NK-92 treated with Interleukin-12 subunit alpha and Interleukin-12 subunit beta, amount 100 ng/mL, for 24 hours (cell line): ENCODE measurements at regions not wholly inside any gene's neighbourhood (a gene's known extent, or its start where the extent isn't known, plus 50 kb on each side); places are given as distances from the start of the nearest gene placed in this dataset.

Experiments used
- DNase-seq: peaks from one replicate; lab custom pipeline; 2025; lab: John Stamatoyannopoulos, UW

GRCh38 chr2:237244976-237245646 lies 159.4 kb downstream of the COPS8 start:
- no peak for DNase-seq

- DNase-seq, result no peak
These were observed 163.4 kb downstream of the COL6A3 start for GRCh38 chr2:237250599-237250998.

- no peak for DNase-seq
These were observed 162.0 kb downstream of the COL6A3 start for GRCh38 chr2:237251986-237252385.

DNA sequence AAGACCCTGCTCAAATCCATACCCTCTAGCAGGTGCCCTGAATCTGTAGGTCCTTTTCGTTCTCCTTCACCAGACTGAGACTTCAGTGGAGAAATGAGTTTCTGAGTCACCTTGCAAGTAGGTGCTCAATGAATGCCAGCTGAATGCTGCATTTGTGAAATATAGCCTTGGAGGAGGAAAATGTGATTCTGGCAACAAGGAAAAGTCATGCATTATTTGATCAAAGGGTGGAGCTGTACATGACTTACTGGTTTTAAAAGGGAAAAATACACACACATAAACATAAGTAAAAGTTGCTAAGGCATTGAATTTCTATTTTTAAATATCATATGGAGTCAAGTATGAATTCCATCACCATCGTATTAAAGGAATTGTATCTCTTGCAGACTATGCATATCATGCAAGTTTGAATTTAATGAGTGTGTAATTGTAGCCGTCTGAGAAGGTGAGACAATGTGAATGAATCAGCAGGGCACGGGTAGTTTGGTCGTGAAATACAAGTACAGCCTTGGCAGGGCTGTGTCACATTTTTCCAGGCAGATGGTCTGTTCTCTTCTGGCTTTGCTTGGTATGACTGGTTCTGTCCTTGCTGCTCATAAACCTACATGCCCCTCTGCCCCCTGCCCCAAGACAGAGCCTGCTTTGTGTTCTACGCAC lies 160.8 kb downstream of the COL6A3 start:
- DNase-seq, result no peak

DNA sequence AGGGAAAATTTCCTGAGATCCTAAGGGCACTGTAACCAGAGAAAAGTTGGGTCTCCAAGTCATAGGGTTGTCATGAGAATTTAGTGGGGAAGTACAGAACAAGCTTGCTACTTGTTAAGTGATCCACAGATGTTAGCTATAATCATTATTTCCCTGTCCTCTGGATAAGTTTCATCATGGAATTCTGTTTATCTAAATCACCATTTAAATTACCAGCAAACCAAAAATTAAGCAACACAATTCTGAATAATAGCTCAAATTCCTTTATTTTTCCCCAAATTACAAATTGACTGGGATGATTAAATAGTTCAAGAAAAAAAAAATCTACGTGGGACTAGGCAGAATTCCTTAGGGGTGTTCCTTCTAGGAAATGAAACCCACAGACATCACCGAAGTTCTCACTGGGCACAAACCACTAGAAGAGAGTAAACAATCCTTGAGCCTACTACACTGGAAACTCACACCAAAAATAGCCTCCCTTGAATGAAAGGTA lies 159.5 kb downstream of the COL6A3 start:
- no peak for DNase-seq

DNA sequence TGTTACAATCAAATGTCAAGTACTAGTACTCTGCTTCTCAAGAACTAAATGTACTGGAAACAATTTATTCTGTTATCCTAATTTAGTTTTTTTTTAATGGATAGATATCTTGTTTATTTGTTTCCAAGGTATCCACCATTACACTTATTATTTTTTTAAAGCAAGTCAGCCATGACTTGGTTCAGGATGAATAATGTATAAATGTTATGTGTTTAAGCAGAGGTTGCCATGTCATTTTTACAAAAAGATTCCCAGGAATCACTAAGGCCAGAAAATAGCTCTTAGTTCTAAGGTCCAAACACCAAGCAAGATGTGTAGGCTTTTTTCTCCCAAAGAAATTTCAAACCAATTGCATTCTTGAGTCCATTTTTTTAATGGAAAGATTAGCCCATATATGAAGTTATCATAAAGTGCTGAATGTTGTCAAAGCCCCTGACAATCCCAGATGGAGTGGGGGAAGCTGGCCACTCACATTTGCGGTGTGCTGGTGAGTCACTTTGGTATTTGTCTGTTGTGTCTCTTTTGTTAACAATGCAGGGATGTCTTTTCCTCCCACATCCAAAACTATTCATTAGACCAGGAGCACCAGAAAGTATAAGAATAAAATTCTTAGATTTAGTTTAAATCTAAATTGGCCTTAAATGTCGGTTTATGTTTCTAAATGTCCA lies 158.9 kb downstream of the COL6A3 start:
- no peak for DNase-seq

- DNase-seq, result no peak
These were observed 157.1 kb downstream of the COL6A3 start for GRCh38 chr2:237256887-237257286.

DNA sequence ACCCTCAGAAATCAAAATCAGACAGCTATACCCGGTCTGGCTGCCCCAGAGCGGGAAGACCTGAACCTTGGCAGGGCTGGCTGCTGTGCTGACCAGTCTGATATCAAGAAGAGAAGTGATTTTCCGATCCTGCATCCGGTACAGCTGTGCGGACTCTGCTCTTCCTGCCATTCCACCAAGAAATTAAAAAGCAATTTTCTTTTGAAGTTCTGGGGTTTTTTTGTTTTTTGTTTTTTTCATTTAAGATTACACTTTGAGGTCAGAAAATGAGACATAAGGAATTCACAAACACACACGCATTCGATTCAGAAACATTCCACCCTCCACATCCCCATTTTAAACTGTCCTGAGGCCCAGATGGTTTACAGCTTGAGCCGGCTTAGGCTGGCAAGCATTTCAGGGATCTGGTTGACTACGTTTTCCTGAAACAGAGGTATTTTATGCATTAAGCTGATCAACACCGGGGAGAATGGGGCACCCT lies 156.5 kb downstream of the COL6A3 start:
- DNase-seq, result no peak

GRCh38 chr2:237258116-237258515 lies 155.8 kb downstream of the COL6A3 start:
- DNase-seq, result no peak

DNA sequence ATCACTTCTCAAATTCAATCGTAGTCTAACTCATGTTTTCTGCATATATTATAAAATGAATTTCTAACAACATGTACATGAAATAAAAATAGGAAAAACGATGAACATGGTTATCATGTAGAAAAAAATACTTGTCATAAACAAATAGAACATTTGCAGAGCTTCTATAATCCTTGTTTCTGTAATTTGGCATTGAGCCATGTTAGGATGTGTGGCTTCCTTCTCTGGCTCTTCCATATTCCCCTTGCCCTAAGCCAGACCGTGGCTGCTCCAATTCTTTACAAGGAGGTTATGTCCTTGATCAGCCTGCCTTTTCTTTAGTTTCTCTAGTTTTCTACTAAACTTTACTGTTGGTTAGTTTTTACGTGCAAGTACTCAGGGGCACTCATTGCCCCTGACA lies 155.3 kb downstream of the COL6A3 start:
- DNase-seq, result no peak

GRCh38 chr2:237259201-237259600 lies 154.8 kb downstream of the COL6A3 start:
- no peak for DNase-seq

GRCh38 chr2:237260039-237260620 lies 153.8 kb downstream of the COL6A3 start:
- no peak for DNase-seq

- no peak for DNase-seq
These were observed 153.3 kb downstream of the COL6A3 start for GRCh38 chr2:237260686-237261085.

DNA sequence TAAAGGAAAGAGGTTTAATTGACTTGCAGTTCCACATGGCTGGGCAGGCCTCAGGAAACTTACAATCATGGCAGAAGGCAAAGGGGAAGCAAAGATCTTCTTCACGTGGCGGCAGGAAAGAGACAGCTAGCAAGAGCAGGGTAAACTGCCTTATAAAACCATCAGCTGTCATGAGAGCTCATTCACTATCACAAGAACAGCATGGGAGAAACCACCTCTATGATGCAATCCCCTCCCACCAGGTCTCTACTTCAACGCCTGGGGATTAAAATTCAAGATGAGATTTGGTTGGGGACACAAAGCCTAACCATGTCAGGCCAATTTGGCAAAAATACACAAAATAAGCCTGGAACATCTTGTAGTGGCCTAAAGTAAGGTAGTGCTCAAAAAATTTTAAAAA lies 152.6 kb downstream of the COL6A3 start:
- no peak for DNase-seq

DNA sequence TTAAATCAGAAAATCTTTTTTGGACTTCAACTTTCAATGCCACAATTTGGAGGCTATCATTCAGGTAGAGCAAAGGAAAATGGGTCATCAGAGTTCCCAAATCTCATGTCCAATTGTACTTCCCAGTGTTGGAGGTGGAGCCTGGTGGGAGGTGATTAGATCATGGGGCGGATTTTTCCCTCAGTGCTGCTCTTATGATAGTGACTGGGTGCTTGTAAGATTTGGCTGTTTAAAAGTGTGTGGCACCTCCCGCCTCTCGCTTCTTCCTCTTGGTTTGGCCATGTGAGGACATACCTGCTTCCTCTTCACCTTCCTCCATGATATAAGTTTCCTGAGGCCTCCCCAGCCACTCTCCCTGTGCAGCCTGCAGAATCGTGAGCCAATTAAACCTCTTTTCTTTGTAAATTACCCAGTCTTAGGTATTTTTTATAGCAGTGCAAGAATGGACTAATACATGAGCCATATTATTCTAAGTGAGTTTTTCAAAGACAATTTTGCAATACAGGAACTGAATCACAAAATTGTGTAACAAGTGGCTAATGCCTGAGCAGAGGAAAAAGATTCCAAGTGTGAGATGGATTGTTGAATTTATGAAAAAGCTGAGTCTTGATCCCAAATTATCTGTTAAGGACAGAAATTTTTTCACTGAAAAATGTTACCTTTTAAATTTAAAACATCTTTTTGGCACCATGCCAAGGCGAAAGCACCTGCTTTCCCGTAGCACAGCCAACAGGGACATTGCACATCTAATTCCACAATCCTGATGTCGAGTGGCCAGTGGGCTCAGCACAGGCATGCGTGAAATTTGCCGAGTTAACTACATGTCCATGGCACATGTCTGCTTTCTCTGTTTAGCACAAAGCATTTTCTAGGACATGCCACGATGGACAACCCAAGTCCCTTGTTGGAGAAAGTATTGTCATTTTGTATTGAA lies 150.9 kb downstream of the COL6A3 start:
- DNase-seq, result no peak

GRCh38 chr2:237264480-237265219 lies 149.3 kb downstream of the COL6A3 start:
- no peak for DNase-seq

GRCh38 chr2:237268004-237268708 lies 145.8 kb downstream of the COL6A3 start:
- no peak for DNase-seq

GRCh38 chr2:237269138-237269875 lies 144.7 kb downstream of the COL6A3 start:
- DNase-seq, result no peak

GRCh38 chr2:237270520-237270919 lies 143.4 kb downstream of the COL6A3 start:
- no peak for DNase-seq
